ENCODE measurements at regions not wholly inside any gene's neighbourhood (a gene's known extent, or its start where the extent isn't known, plus 50 kb on each side); places are given as distances from the start of the nearest gene placed in this dataset.
"Not testable (repeated sequence)": the region's sequence is repeated elsewhere in the genome, so short reads cannot be mapped to it uniquely, and the experiment has no call there.

DNA sequence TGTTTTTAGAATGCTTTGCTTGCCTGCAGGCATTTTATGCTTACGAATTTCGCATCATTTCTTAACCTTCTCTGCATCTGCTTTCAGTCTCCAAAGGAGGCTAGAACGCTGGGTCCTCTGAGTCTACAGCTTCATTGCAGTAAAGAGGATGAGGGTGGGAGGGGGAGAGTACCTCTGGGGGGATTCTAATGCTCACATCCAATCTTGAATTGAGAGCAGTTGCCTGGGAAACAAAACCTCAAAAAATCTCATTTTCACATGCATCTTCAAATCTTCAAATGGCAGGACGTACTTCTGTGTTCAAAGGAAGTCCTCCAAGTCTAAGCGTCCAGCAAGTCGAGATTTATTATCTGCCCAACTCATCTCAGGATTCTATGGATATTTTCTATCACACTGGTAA lies 100.7 kb upstream of the PRKCQ start:
- no peak overlapping the region for H3K4me3 ChIP-seq (ENCODE audit: low read depth, low read length)

DNA sequence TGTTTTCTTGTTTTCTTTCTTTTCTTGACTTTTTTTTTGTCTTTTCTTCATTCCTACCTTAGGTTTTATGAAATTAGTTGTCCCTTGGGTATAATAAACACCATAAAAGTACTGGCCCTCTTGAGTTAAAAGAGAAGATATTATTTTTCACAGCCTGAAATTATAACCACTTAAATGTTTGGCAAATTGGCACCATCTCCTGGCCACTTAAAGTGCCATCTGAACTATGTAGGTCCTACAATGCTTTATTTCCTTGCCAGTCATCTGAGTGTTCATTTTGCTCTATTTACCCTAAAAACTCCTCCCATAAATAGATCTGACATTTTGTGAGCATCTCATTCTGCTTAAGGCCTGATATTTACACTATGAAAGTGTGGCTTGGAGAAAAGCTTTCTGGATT lies 98.9 kb upstream of the PRKCQ start:
- Histone ChIP-seq H3K27ac (ENCODE audit: low read depth, low read length) (no peak overlapping the region), H3K27me3 (ENCODE audit: insufficient read depth, low read length) (peaks cover 54% of the 10 kb centered on the region), H3K4me1 (ENCODE audit: control insufficient read depth, insufficient read depth, low read length, unreplicated experiment) (no peaks in the 10 kb centered on the region), H3K79me2 (ENCODE audit: control insufficient read depth, insufficient read depth, low read length, unreplicated experiment) (no peaks in the 10 kb centered on the region), H3K36me3 (ENCODE audit: insufficient read depth, low read length) (no peaks in the 10 kb centered on the region), H3K4me3 (ENCODE audit: low read depth, low read length) (no peak overlapping the region), H2AFZ (ENCODE audit: low read length, unreplicated experiment) (no peak overlapping the region)

More for the DNA sequence above, 100.7 kb upstream of the PRKCQ start:
- H3K36me3 ChIP-seq (ENCODE audit: insufficient read depth, low read length) = no peaks in the 10 kb centered on the region
- peaks cover 39% of the 10 kb centered on the region for H3K27me3 ChIP-seq (ENCODE audit: insufficient read depth, low read length)
- no peaks in the 10 kb centered on the region for H3K79me2 ChIP-seq (ENCODE audit: control insufficient read depth, insufficient read depth, low read length, unreplicated experiment)
- H3K27ac ChIP-seq (ENCODE audit: low read depth, low read length) = no peak overlapping the region
- H3K4me1 ChIP-seq (ENCODE audit: control insufficient read depth, insufficient read depth, low read length, unreplicated experiment) = no peaks in the 10 kb centered on the region
- H2AFZ ChIP-seq (ENCODE audit: low read length, unreplicated experiment) = no peak overlapping the region

DNA sequence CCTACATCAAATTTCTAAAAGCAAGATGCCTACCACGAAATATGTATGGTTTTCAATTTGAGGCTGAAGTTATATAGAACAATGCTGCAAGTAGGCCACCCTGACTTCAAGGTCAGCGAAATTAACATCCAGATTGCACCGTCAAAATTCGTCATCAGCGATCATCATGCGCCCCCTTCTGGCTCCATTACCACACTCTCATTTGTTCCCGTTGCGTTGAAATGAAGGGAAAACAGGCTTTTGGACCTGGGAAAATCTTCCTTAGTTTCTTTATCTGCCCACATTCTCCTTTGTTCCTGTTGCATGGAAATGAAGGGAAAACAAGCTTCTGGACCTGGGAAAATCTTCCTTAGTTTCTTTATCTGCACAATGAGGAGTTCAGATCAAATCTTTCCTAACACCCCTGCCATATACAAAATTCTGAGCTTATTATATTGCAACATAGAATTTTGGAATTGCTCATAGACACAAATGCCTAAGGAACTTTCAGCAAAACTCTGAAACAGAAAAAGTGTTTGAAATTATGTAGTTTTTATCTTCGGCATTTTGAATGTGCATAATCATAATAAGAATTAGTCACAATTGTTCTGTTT lies 98.2 kb upstream of the PRKCQ start:
- H3K79me2 ChIP-seq (ENCODE audit: control insufficient read depth, insufficient read depth, low read length, unreplicated experiment) = no peaks in the 10 kb centered on the region
- H2AFZ ChIP-seq (ENCODE audit: low read length, unreplicated experiment) = no peak overlapping the region
- H3K27me3 ChIP-seq (ENCODE audit: insufficient read depth, low read length) = peaks cover 48% of the 10 kb centered on the region

DNA sequence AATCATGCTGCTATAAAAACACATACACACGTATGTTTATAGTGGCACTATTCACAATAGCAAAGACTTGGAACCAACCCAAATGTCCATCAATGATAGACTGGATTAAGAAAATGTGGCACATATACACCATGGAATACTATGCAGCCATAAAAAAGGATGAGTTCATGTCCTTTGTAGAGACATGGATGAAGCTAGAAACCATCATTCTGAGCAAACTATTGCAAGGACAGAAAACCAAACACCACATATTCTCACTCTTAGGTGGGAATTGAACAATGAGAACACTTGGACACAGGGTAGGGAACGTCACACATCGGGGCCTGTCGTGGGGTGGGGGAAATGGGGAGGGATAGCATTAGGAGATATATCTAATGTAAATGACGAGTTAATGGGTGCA lies 97.1 kb upstream of the PRKCQ start:
- H3K4me3 ChIP-seq (ENCODE audit: low read depth, low read length); H3K36me3 ChIP-seq (ENCODE audit: insufficient read depth, low read length); H2AFZ ChIP-seq (ENCODE audit: low read length, unreplicated experiment); H3K27ac ChIP-seq (ENCODE audit: low read depth, low read length); H3K4me1 ChIP-seq (ENCODE audit: control insufficient read depth, insufficient read depth, low read length, unreplicated experiment); H3K79me2 ChIP-seq (ENCODE audit: control insufficient read depth, insufficient read depth, low read length, unreplicated experiment): not testable (repeated sequence)
- H3K27me3 ChIP-seq (ENCODE audit: insufficient read depth, low read length) = peaks cover 41% of the 10 kb centered on the region

More for the DNA sequence above, 98.2 kb upstream of the PRKCQ start:
- Histone ChIP-seq H3K36me3 (ENCODE audit: insufficient read depth, low read length) (no peaks in the 10 kb centered on the region), H3K4me1 (ENCODE audit: control insufficient read depth, insufficient read depth, low read length, unreplicated experiment) (no peaks in the 10 kb centered on the region), H3K27ac (ENCODE audit: low read depth, low read length) (no peak overlapping the region), H3K4me3 (ENCODE audit: low read depth, low read length) (no peak overlapping the region)

DNA sequence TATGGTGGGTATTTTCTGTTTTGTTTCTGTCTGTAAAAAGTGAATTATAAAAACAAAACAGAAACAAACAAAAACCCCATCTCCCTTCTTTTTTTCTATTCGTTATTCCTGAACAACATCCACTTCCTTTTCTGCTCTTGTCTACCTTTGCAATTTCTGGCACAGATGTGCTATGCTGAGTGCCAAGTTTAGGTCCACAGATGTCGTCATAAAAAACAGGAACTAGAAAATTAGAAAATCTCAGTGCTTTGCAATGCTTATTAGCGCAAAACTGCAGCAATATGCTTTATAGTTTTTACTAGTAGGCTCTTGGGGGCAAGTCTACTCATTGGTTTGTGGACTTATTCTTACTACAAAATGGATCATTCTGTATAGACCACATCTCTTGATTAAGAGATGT lies 94.2 kb upstream of the PRKCQ start:
- peaks cover 22% of the 10 kb centered on the region for H3K27me3 ChIP-seq (ENCODE audit: insufficient read depth, low read length)
- no peak overlapping the region for H3K4me3 ChIP-seq (ENCODE audit: low read depth, low read length)
- H3K36me3 ChIP-seq (ENCODE audit: insufficient read depth, low read length) = no peaks in the 10 kb centered on the region
- H3K4me1 ChIP-seq (ENCODE audit: control insufficient read depth, insufficient read depth, low read length, unreplicated experiment) = no peaks in the 10 kb centered on the region
- H2AFZ ChIP-seq (ENCODE audit: low read length, unreplicated experiment) = no peak overlapping the region
- no peaks in the 10 kb centered on the region for H3K79me2 ChIP-seq (ENCODE audit: control insufficient read depth, insufficient read depth, low read length, unreplicated experiment)
- no peak overlapping the region for H3K27ac ChIP-seq (ENCODE audit: low read depth, low read length)

DNA sequence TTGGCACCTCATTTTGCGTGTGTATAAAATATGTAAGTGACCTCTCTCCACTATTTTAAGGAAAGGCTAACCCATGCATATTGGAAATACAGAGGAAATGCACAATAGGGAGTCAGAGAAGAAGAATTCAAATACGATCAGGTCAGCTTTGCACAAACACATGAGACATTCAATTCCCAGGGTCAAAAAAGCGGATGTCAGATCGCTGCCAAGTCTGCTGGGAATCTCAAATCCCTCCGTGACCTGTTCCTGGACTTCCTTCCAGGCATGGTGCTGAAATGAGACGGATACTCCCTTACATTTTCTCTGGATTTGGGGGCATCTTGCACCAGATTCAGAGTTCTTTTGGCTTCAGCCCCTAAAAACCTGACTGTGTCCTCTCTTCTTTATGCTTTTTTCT lies 91.9 kb upstream of the PRKCQ start:
- Histone ChIP-seq H3K79me2 (ENCODE audit: control insufficient read depth, insufficient read depth, low read length, unreplicated experiment) (no peaks in the 10 kb centered on the region), H3K4me1 (ENCODE audit: control insufficient read depth, insufficient read depth, low read length, unreplicated experiment) (no peaks in the 10 kb centered on the region), H3K27me3 (ENCODE audit: insufficient read depth, low read length) (peaks cover 29% of the 10 kb centered on the region), H3K4me3 (ENCODE audit: low read depth, low read length) (no peak overlapping the region), H2AFZ (ENCODE audit: low read length, unreplicated experiment) (no peak overlapping the region), H3K27ac (ENCODE audit: low read depth, low read length) (no peak overlapping the region), H3K36me3 (ENCODE audit: insufficient read depth, low read length) (no peaks in the 10 kb centered on the region)

DNA sequence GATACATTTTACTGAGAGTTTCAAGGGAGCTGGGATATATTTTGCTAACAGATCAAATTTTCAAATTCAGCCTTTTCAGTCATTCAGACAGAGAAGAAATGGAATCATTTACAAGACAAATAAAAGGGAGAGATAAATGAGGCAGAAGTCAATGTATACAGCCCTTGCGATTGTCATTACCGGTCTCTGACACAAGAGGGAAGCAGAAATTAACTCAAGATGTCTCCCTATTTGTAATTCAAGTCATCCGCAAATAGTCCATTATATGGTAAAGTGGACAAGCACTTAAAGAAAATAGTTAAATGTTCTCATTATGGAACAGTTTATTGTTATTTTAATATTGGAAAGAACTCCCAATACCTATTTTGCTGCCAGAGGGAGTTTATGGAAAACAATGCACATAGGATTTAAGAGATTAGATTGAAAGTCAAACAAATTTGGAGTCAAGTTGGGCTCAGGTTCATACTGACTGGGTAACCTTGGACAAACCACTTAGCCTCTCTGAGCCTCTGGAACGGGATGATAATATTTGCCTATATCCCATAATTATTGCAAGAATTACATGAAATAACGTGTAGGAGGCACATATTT lies 89.3 kb upstream of the PRKCQ start:
- no peak overlapping the region for H3K27ac ChIP-seq (ENCODE audit: low read depth, low read length)
- H2AFZ ChIP-seq (ENCODE audit: low read length, unreplicated experiment) = no peak overlapping the region
- H3K79me2 ChIP-seq (ENCODE audit: control insufficient read depth, insufficient read depth, low read length, unreplicated experiment) = no peaks in the 10 kb centered on the region
- no peaks in the 10 kb centered on the region for H3K4me1 ChIP-seq (ENCODE audit: control insufficient read depth, insufficient read depth, low read length, unreplicated experiment)
- no peaks in the 10 kb centered on the region for H3K36me3 ChIP-seq (ENCODE audit: insufficient read depth, low read length)
- H3K27me3 ChIP-seq (ENCODE audit: insufficient read depth, low read length) = peaks cover 23% of the 10 kb centered on the region
- no peak overlapping the region for H3K4me3 ChIP-seq (ENCODE audit: low read depth, low read length)

DNA sequence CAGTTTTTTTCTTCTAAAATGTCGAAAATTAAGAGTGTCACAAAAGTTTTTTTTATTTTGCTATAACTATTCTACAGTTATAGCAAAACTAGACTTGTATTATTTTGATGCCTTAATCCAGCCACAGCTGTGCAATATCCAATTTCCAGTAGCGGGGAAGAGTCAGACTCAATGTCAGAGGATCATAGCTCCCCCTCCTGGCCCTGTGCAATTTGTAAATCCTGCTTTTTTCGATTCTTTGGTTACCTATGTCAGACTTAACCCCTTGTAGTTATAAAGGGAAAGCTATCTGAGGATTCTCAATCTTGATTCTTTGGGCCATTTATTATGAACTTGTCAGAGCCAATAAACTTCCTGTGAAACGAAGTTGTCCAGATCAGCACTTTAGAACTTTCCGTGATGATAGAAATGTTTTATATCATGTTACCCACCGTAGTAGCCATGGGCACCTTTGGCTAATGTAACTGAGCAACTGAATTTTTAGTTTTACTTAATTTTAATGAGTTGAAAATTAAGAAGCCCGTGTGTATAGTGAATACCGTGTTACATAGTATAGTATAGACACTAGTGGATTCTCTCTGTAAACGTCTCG lies 87.7 kb upstream of the PRKCQ start:
- Histone ChIP-seq H3K27ac (ENCODE audit: low read depth, low read length) (no peak overlapping the region), H3K4me1 (ENCODE audit: control insufficient read depth, insufficient read depth, low read length, unreplicated experiment) (no peaks in the 10 kb centered on the region), H3K36me3 (ENCODE audit: insufficient read depth, low read length) (no peaks in the 10 kb centered on the region), H3K27me3 (ENCODE audit: insufficient read depth, low read length) (peaks cover 26% of the 10 kb centered on the region; the same call in 1 of the 2 replicates), H3K4me3 (ENCODE audit: low read depth, low read length) (no peak overlapping the region), H2AFZ (ENCODE audit: low read length, unreplicated experiment) (no peak overlapping the region), H3K79me2 (ENCODE audit: control insufficient read depth, insufficient read depth, low read length, unreplicated experiment) (no peaks in the 10 kb centered on the region)

DNA sequence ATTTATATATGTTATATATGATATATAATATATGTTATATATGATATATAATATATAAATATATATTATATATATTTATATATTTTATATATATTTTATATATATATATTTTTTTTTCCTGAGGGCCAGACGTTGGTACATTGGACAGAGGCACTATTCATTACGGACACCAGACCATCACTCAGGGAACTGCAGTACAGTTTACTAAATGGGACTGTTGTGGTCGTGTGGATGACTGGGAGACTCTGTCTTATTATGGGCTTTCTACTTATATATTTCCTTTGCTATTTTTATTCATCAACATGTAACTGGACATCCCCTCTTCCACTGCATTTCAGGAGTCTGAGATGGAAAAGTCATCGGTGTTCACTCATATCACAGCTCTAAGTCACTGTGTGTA lies 87.1 kb upstream of the PRKCQ start:
- Histone ChIP-seq H3K4me1 (ENCODE audit: control insufficient read depth, insufficient read depth, low read length, unreplicated experiment) (no peaks in the 10 kb centered on the region), H3K4me3 (ENCODE audit: low read depth, low read length) (no peak overlapping the region), H3K27ac (ENCODE audit: low read depth, low read length) (no peak overlapping the region), H3K27me3 (ENCODE audit: insufficient read depth, low read length) (peaks cover 26% of the 10 kb centered on the region; the same call in 1 of the 2 replicates), H2AFZ (ENCODE audit: low read length, unreplicated experiment) (no peak overlapping the region), H3K79me2 (ENCODE audit: control insufficient read depth, insufficient read depth, low read length, unreplicated experiment) (no peaks in the 10 kb centered on the region), H3K36me3 (ENCODE audit: insufficient read depth, low read length) (no peaks in the 10 kb centered on the region)

DNA sequence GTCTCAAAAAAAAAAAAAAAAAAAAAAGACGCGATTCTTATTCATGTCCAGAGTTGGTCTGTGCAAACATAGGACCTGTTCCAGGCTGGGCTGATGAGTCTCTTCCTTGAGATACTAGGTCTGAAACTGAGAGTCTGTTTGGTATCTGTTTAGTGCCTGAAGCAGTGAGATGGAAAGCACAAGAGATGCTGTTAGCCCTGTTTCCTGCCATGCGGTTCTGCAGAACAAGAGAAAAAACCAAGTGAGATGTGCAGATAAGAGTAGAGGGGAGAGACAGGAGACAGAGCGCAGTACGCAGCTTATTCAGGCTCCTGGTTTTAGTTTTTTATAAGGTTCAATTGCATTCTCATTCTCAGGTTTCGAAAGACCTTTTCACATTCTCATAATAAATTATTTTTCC lies 85.8 kb upstream of the PRKCQ start:
- Histone ChIP-seq H3K27me3 (ENCODE audit: insufficient read depth, low read length) (peaks cover 26% of the 10 kb centered on the region; the same call in 1 of the 2 replicates), H2AFZ (ENCODE audit: low read length, unreplicated experiment) (no peak overlapping the region), H3K79me2 (ENCODE audit: control insufficient read depth, insufficient read depth, low read length, unreplicated experiment) (no peaks in the 10 kb centered on the region), H3K36me3 (ENCODE audit: insufficient read depth, low read length) (no peaks in the 10 kb centered on the region), H3K27ac (ENCODE audit: low read depth, low read length) (no peak overlapping the region), H3K4me3 (ENCODE audit: low read depth, low read length) (no peak overlapping the region), H3K4me1 (ENCODE audit: control insufficient read depth, insufficient read depth, low read length, unreplicated experiment) (no peaks in the 10 kb centered on the region)

DNA sequence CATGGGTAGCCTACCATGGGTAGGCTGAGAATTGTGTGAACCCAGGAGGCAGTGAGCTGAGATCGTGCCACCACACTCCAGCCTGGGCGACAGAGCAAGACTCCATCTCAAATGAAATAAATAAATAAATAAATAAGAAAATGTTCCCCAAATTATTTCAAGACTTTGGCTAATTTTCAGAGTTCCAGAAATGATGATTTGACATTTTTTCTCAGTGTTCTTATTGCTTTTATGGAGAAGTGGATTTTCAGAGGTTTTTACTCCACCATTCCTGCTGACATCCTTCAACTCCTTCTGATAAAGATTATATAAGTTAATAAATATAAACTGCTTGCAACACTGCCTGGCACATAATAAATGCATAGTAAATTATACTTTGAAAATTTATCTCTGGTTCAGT lies 80.4 kb upstream of the PRKCQ start:
- no peak overlapping the region for H2AFZ ChIP-seq (ENCODE audit: low read length, unreplicated experiment)
- H3K4me3 ChIP-seq (ENCODE audit: low read depth, low read length) = no peak overlapping the region
- H3K79me2 ChIP-seq (ENCODE audit: control insufficient read depth, insufficient read depth, low read length, unreplicated experiment) = no peaks in the 10 kb centered on the region
- H3K27me3 ChIP-seq (ENCODE audit: insufficient read depth, low read length) = peaks cover 46% of the 10 kb centered on the region
- no peaks in the 10 kb centered on the region for H3K4me1 ChIP-seq (ENCODE audit: control insufficient read depth, insufficient read depth, low read length, unreplicated experiment)
- H3K36me3 ChIP-seq (ENCODE audit: insufficient read depth, low read length) = no peaks in the 10 kb centered on the region
- H3K27ac ChIP-seq (ENCODE audit: low read depth, low read length) = no peak overlapping the region

All from ACC112 (cell line).